ENCODE measurements at regions not wholly inside any gene's neighbourhood (a gene's known extent, or its start where the extent isn't known, plus 50 kb on each side); places are given as distances from the start of the nearest gene placed in this dataset.

DNA sequence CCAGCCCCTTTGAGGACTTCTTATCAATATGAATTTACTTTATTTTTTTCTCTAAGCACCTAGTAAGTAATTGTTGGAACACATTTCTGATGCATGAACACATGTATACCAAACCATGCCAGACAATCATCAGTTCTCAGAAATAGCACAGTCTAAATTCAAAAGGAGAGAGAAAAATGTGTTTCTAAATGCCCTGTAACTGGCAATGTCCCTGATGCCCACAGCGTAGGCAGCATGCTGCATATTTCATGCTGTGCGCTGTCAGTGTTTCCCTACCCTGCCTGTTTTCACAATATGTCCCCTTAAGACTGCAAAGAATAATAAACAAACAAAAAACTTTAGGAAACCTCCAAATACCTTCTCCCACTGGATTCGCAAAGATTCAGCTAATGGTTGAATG is 881.0 kb upstream of the CHAC2 start:
- H3K36me3 ChIP-seq (ENCODE audit: control insufficient read depth, insufficient read depth, low read length), result no peaks in the 10 kb centered on the region
- H3K27ac ChIP-seq (ENCODE audit: low read depth, low read length), result no peak overlapping the region
- H3K4me1 ChIP-seq (ENCODE audit: control insufficient read depth, insufficient read depth, low read length), result no peaks in the 10 kb centered on the region
- no peak overlapping the region for H3K9ac ChIP-seq (ENCODE audit: extremely low read depth, low read length, poor library complexity, severe bottlenecking)
- WGBS, 2 experiments (ENCODE audit: insufficient coverage in 1 of 2, insufficient read length in 1 of 2), result 77 to 91% methylated on average over 2 to 3 of the region's 3 CpGs
- Mint-ChIP-seq H3K9me3 (no peaks in the 10 kb centered on the region), H3K27ac (no peak overlapping the region), H3K36me3 (ENCODE audit: low read depth) (no peaks in the 10 kb centered on the region), H3K27me3 (ENCODE audit: insufficient read depth) (no peaks in the 10 kb centered on the region), H3K4me1 (no peaks in the 10 kb centered on the region), H3K4me3 (no peak overlapping the region)
- H3K9me3 ChIP-seq (ENCODE audit: control insufficient read depth, low read length), result no peaks in the 10 kb centered on the region
- H3K4me3 ChIP-seq (ENCODE audit: low read length), result no peak overlapping the region
- H3K27me3 ChIP-seq (ENCODE audit: control insufficient read depth, insufficient read depth, low read length, poor library complexity, severe bottlenecking), result no peaks in the 10 kb centered on the region
- no peak for DNase-seq
- TF ChIP-seq, protein P1, sequence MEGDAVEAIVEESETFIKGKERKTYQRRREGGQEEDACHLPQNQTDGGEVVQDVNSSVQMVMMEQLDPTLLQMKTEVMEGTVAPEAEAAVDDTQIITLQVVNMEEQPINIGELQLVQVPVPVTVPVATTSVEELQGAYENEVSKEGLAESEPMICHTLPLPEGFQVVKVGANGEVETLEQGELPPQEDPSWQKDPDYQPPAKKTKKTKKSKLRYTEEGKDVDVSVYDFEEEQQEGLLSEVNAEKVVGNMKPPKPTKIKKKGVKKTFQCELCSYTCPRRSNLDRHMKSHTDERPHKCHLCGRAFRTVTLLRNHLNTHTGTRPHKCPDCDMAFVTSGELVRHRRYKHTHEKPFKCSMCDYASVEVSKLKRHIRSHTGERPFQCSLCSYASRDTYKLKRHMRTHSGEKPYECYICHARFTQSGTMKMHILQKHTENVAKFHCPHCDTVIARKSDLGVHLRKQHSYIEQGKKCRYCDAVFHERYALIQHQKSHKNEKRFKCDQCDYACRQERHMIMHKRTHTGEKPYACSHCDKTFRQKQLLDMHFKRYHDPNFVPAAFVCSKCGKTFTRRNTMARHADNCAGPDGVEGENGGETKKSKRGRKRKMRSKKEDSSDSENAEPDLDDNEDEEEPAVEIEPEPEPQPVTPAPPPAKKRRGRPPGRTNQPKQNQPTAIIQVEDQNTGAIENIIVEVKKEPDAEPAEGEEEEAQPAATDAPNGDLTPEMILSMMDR (conservative IDR thresholded peaks at IDR 0.05), result no peak

DNA sequence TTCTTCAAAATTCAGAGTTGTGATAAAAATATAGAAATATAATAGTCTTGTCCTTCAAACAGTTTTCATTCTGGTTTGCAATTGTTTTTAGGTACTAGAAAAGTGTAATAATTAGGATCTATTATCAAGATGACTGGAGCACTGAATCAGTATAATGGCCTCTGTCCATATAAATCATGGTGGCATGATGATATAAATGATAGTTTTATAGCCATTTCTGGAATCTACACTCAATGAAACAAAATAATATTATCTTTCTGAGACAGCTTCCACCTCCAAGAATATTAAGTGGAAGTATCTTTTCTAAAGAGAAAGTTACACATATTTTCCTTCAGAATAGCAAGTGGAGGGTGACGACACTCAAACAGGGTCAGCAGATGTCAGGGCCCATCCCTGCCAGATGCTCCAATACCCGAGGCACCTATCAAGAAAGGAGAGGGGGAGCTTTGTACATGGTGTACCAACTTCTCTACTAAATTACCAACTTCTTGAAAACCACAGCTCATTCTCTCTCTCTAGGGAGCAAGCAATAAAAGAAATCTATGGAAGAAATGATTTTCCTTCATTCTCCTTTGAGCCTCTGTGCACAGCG is 882.7 kb upstream of the CHAC2 start:
- WGBS, 2 experiments (ENCODE audit: insufficient coverage in 1 of 2, insufficient read length in 1 of 2), result 91 to 100% methylated on average over 1 to 3 of the region's 3 CpGs
- TF ChIP-seq, protein P1 (conservative IDR thresholded peaks at IDR 0.05), result no peak

DNA sequence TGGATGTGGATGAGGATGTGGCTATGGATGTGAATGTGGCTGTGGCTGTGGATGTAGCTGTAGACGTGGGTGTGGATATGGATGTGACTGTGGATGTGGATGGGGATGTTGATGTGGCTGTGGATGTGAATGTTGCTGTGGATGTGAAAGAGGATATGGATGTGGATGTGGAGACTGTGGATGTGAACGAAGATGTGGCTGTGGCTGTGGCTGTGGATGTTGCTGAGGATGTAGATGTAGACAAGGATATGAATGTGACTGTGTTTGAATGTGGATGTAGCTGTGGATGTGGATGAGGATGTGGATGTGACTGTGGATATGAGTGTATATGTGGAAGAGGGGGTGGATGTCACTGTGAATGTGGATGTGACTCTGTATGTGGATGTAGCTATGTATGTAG is 884.6 kb upstream of the CHAC2 start:
- H3K36me3 Mint-ChIP-seq (ENCODE audit: low read depth), result no peaks in the 10 kb centered on the region
- no peaks in the 10 kb centered on the region for H3K36me3 ChIP-seq (ENCODE audit: control insufficient read depth, insufficient read depth, low read length)
- no peak overlapping the region for H3K27ac Mint-ChIP-seq
- TF ChIP-seq, protein P1 (conservative IDR thresholded peaks at IDR 0.05), result no peak
- no peak overlapping the region for H3K4me3 ChIP-seq (ENCODE audit: low read length)
- no peaks in the 10 kb centered on the region for H3K4me1 ChIP-seq (ENCODE audit: control insufficient read depth, insufficient read depth, low read length)
- H3K9me3 Mint-ChIP-seq, result no peaks in the 10 kb centered on the region
- WGBS, 2 experiments (ENCODE audit: insufficient coverage in 1 of 2, insufficient read length in 1 of 2), result 92 to 100% methylated on average over 1 to 2 of the region's 2 CpGs
- H3K9me3 ChIP-seq (ENCODE audit: control insufficient read depth, low read length), result no peaks in the 10 kb centered on the region
- H3K27me3 ChIP-seq (ENCODE audit: control insufficient read depth, insufficient read depth, low read length, poor library complexity, severe bottlenecking), result no peaks in the 10 kb centered on the region
- no peaks in the 10 kb centered on the region for H3K4me1 Mint-ChIP-seq
- no peaks in the 10 kb centered on the region for H3K27me3 Mint-ChIP-seq (ENCODE audit: insufficient read depth)
- no peak overlapping the region for H3K4me3 Mint-ChIP-seq
- no peak overlapping the region for H3K27ac ChIP-seq (ENCODE audit: low read depth, low read length)
- no peak for DNase-seq
- H3K9ac ChIP-seq (ENCODE audit: extremely low read depth, low read length, poor library complexity, severe bottlenecking), result no peak overlapping the region

More for the DNA sequence above, 882.7 kb upstream of the CHAC2 start:
- no peak overlapping the region for H3K4me3 ChIP-seq (ENCODE audit: low read length)
- Mint-ChIP-seq H3K9me3 (no peaks in the 10 kb centered on the region), H3K36me3 (ENCODE audit: low read depth) (no peaks in the 10 kb centered on the region), H3K4me1 (no peaks in the 10 kb centered on the region), H3K4me3 (no peak overlapping the region), H3K27ac (no peak overlapping the region), H3K27me3 (ENCODE audit: insufficient read depth) (no peaks in the 10 kb centered on the region)
- no peaks in the 10 kb centered on the region for H3K4me1 ChIP-seq (ENCODE audit: control insufficient read depth, insufficient read depth, low read length)
- no peak for DNase-seq
- no peaks in the 10 kb centered on the region for H3K27me3 ChIP-seq (ENCODE audit: control insufficient read depth, insufficient read depth, low read length, poor library complexity, severe bottlenecking)
- no peaks in the 10 kb centered on the region for H3K9me3 ChIP-seq (ENCODE audit: control insufficient read depth, low read length)
- H3K36me3 ChIP-seq (ENCODE audit: control insufficient read depth, insufficient read depth, low read length), result no peaks in the 10 kb centered on the region
- H3K9ac ChIP-seq (ENCODE audit: extremely low read depth, low read length, poor library complexity, severe bottlenecking), result no peak overlapping the region
- H3K27ac ChIP-seq (ENCODE audit: low read depth, low read length), result no peak overlapping the region
